Ishikawa (cell line): ENCODE measurements at regions not wholly inside any gene's neighbourhood (a gene's known extent, or its start where the extent isn't known, plus 50 kb on each side); places are given as distances from the start of the nearest gene placed in this dataset.

Experiments used
- CEBPB ChIP-seq: IDR thresholded peaks from 2 replicates; pipeline ENCODE4 v1.6.1; 2012
- RAD21 ChIP-seq: IDR thresholded peaks from 2 replicates; pipeline ENCODE4 v1.6.1; 2012; ENCODE audit warnings: low read depth
- YY1 ChIP-seq: IDR thresholded peaks from 2 replicates; pipeline ENCODE4 v1.6.1; 2012; ENCODE audit warnings: low read depth
- TF ChIP-seq, protein P1 (sequence below): IDR thresholded peaks from 2 replicates; pipeline ENCODE4 v1.6.1; 2012

DNA sequence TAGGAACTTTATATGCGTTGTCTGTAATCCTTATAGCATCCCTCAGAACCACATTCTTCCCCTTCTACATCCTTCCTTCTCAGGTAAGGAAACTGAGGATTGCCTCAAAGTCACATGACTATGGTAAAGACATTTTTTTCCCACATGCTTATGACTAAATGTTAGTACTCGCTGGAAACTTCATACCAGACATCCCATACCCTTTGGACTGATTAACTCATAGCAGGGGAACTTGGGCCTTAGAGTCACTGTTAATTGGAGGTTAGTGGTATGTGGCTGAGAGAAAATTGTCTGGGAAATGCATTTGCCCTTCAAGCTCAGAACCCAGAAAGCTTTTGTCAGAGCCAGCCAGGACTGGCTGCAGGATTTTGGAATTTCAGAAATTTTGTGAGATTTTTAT is 155.0 kb downstream of the RELL1 start:
- TF ChIP-seq CEBPB (no peak), RAD21 (no peak), YY1 (no peak)
- TF ChIP-seq, protein P1, sequence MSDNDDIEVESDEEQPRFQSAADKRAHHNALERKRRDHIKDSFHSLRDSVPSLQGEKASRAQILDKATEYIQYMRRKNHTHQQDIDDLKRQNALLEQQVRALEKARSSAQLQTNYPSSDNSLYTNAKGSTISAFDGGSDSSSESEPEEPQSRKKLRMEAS = no peak
